Stimulated activated CD8-positive, alpha-beta memory T cell treated with anti-CD3 and anti-CD28 coated beads, Interleukin-15, amount 100 ng/mL, for 1 hour (primary cell): ENCODE measurements at regions not wholly inside any gene's neighbourhood (a gene's known extent, or its start where the extent isn't known, plus 50 kb on each side); places are given as distances from the start of the nearest gene placed in this dataset.

Experiments used
- DNase-seq: peaks from one replicate; pipeline ENCODE4 v3.0.0-alpha.2; 2020; ENCODE audit warnings: low read depth

DNA sequence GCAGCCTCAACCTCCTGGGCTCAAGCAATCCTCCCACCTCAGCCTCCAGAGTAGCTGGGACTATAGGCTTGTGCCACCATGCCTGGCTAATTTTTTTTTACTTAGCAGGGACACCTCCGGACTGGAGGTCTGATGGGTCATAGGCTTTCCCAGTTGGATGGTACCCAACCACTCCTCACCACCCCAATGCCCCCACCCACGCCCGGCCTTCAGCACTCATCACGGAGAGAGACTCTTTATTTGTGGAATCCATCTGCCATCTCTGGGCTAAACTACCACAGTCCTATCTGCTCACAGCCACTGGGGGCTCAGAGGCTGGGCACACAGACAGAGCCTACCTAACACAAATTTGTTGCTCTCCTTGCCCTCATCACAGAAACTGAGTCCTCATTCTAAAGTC lies 58.3 kb upstream of the STXBP1 start:
- DNase-seq, result no peak

DNA sequence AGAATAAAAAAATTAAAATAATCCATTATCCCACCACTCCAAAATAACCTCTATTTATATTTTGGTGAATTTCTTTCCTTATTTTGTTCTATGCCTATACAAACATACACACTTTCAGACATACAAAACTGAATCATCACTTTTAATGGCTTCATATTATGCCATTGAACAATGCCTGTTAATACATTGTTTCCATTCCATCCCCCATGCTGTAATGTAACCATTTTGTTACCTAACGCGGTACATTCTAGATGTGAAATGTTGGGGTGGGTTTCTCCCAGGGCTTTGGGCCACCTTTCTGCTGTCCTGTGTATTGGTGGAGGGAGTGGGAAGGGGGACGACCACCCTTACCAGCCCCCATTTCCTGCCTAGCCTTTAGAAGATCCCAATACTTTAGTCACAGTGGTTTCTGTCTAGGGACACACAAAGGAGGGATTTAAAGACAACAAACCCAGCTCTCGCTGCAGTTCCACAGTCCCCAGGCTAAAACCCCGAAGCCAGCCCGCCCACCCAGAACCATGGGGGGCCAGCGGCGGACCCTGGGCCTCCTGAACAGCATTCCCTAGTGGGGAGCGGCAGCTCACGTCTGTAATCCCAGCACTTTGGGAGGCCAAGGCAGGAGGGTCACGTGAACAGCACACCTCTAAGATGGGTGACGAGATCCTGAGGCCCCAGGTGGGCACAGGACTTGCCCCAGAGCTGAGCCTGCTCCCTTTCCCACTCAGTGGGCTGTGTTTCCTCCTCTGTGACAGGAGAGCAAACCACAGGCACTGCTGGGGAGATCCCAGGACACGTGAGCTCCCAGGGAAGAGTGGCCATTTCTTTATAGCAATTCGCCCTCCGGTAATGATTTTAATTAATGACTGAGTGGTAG lies 56.9 kb upstream of the STXBP1 start:
- DNase-seq, result no peak

DNA sequence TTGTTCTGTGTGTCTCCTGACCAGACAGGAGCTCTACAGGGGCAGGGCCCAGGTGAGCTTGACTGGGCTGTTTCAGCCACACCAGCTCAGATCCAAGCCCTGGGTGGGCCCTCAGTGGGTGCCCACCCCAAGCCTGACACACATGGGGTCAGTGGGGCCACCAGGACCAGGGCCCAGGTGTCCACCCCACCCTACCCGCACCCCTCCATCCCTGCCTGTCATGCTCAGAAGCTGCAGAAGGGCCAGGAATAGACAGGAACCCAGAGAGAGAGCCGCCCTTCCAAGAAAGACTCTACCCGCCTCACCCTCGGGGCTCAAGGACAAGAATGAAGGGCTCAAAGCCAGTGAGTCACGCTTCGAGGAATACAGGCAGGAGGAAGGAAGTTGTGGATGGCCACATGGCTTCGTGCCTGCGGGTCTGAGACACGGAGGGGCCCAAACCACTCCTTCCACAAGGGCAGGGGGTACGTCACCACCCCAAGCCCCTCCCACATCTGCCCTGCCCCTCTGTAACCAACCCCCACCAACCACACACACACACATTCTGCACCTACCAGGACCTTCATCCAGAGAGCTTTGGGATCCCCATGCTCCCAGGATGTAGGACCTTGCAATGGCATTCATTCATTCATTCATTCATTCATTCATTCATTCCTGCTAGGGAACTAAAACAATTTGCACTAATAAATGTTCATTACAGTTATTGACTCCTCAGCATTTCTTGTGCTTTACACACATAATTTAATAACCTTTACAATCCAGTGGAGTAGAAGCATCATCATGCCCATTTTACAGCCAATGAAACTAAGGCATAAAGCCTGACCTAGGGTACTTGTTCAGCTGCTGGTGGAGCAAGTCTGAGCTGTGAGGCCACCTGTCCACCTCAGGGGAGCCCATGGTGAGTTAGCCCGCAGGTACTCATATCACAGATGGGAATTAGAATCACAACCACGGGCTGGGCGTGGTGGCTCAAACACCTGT lies 55.9 kb upstream of the STXBP1 start:
- DNase-seq, result peak; percentile 45

DNA sequence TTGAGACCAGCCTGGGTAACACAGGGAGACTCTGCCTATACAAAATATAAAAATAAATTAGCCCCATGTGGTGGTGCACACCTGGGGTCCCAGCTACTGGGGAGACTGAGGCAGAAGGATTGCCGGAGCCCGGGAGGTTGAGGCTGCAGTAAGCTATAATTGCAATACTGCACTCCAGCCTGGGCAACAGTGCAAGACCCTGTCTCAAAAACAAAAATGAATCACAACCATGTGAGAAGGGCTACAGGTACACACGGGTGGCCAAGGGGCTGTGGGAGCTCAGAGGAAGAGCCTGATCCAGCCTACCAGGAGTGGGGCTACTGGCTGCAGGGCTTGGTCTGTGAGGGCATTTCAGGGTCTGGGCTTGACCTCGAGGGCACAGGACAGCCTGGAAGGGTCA lies 55.2 kb upstream of the STXBP1 start:
- DNase-seq, result no peak

DNA sequence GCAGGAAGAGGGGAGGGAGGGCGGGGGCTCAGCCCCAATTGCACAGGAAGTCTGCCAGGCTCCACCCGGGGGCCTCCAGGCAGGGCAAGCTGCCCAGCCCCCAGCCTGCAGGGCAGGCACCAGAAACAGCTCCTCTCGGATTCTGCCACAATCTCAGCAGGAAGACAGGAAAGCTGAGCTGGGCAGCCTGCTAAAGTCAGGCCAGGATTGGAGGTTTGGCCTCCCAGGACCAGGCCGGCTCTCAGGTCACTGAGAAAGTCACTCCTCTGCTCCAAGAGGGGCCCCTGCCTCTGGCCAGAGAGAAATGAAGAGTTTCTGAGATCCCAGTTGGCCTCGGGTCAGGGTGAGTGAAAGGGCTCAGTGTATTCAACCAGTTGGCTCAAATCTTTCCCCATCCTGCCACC lies 54.6 kb upstream of the STXBP1 start:
- no peak for DNase-seq

DNA sequence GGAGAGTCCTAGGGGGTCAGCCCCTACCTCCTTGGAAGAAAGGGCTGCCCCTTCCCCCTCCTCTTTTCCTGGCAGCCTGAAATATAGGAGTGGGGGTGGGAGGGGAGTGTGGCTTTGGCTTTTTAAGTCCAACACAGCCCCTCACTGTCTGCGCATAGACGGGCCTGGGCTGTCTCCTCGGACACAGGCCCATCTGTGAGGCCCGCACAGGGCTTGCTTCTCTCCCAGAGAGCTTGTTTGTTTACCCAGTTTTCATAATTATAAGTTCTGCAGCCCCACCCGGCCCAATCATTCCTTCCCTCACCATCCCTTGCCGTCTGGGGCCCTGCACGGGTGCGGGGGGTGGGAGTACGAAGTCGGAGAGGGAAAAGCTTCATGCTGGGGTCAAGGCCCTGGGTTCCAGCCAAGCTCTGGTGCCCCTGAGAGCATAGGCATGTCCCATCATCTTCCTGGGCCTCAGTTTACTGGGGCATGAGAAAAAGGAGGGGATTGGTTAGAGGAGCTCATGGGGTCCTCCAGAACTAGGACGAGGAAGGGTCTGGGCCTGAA lies 54.0 kb upstream of the STXBP1 start:
- no peak for DNase-seq

DNA sequence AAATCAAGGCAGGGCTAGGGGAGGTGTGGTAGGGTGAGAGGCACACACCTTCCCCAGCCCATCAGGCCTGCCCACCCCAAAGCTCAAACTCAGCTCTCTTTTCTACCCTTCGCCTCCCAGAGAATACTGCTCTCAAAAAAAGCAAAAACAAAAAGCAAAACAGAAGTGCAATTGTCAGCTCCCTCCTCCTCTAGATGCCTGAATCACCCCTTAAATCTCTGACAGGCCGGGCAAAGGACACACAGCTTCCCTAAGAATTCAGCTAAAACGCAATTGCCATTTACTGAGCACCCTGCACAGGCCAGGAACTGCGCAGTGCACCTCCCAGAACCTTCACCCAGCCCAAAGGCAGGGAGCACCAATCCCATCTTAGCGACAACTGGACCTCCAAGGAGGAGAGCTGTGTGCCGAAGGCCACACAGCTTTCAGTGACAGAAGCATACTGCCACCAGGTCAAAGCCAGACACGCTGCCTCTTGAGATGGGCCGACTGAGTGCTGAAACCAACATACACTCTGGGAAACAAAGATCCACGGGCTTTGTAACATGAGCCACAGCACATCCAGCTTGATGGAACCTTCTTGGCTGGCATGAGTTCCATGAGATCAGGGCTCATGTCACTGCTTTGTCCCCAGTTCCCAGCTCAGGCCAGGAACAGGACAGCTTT lies 53.4 kb upstream of the STXBP1 start:
- DNase-seq, result no peak

DNA sequence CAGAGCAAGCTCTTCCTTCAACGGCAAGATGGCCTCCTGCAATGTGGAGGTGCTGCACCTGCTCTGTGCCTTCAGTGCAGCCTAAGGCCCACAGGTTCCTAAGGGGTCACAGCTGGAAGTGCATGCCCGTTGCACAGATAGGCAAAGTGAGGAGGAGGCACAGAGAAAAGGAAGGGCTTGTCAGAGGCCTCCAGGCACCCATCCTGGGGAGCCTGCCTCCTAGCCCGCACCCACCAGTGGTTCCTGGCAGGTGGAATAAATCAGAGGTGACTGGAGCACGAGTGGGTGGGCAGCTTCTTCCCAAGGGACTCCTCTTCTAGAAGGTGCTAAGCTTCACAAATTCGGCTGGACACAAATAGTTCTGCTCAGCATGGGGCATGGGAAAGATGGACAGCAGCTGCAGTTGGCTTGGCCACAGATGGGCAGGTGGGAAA lies 52.8 kb upstream of the STXBP1 start:
- no peak for DNase-seq

DNA sequence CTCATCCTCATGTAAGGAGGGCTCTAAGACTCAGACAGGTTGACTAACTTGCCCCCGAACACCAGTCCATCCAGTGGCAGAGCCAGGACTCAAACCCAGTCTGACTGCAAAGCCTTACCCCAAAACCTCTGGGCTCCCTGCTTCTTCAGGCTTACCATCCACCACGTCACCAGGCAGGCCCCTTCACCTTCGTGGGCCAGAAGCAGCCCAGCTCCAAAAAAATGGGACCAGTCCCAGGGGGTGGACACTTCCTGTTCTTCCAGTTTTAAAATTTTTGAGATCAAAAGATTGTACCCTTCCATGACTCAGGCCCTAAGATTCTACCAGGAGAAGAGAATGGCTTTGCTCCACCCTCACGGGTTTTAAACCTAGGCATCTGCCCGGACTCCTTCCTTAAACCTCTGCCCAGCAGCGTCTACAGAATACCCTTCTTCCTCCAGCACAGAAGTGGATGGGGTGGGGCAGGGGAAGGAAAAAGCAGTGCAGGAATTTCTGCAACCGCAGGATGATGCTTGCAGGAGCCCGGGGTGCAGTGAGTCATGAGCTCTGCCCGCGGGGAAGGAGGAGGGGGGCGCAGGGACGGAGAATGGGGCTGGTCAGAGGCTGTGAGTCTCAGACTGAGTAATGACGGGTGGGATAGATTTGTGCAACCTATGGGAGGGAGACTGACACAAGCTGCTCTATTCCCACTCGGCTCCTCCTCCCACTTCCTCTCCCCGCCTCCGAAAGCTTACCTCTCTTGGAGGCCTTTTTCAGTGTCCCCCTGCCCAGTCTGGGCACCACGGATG lies 50.4 kb upstream of the STXBP1 start:
- DNase-seq, result no peak
